PC-9 (cell line): ENCODE measurements at regions not wholly inside any gene's neighbourhood (a gene's known extent, or its start where the extent isn't known, plus 50 kb on each side); places are given as distances from the start of the nearest gene placed in this dataset.

Experiments
- BruUV-seq: library from RNA; stranded (reverse); fragments of 400-500 nt; replicated peaks from 2 replicates; lab custom pipeline; 2021; lab: Mats Ljungman, UMichigan
- CTCF ChIA-PET: fragments of 300-600 bp; sonication (Branson Sonifier 250); formaldehyde crosslinking; loops from one replicate; lab custom pipeline; 2022; ENCODE audit warnings: antibody characterized with exemption; lab: Charles Lee
- POLR2A ChIA-PET: fragments of 300-600 bp; sonication (Branson Sonifier 250); formaldehyde crosslinking; loops from one replicate; lab custom pipeline; 2022; ENCODE audit warnings: antibody characterized with exemption; ENCODE audit not compliant: unreplicated experiment; lab: Charles Lee
- DNase-seq, 2 experiments: peaks; one replicate each; pipeline versions ENCODE4 v3.0.0 to v3.0.0-alpha.2; 2015 to 2022; ENCODE audit warnings: mixed read lengths in 1 of 2
- H2AFZ ChIP-seq: fragments of 200-600 bp; sonication (generic); 2 replicates; pipeline ENCODE4 v1.8.1; 2017; ENCODE audit warnings: antibody characterized with exemption
- H3F3A ChIP-seq: fragments of 200-600 bp; sonication (generic); 2 replicates; pipeline ENCODE4 v1.8.1; 2017; ENCODE audit warnings: antibody characterized with exemption, mild to moderate bottlenecking, low read depth; ENCODE audit not compliant: insufficient read depth
- H3K27ac ChIP-seq: fragments of 200-600 bp; sonication (generic); 2 replicates; pipeline ENCODE4 v1.6.1; 2016; ENCODE audit warnings: mixed run types
- H3K27me3 ChIP-seq: fragments of 200-600 bp; sonication (generic); 2 replicates; pipeline ENCODE4 v1.6.1; 2016; ENCODE audit warnings: low read depth, mixed run types; ENCODE audit not compliant: insufficient read depth
- H3K36me3 ChIP-seq: fragments of 200-600 bp; sonication (generic); 2 replicates; pipeline ENCODE4 v1.6.1; 2016; ENCODE audit warnings: low read depth, mixed run types
- H3K4me1 ChIP-seq: fragments of 200-600 bp; sonication (generic); replicated peaks from 2 replicates; pipeline ENCODE4 v1.6.1; 2016; ENCODE audit warnings: mixed run types; ENCODE audit not compliant: insufficient read depth
- H3K4me2 ChIP-seq: fragments of 200-600 bp; sonication (generic); 2 replicates; pipeline ENCODE4 v1.6.1; 2017; ENCODE audit warnings: mixed run types
- H3K4me3 ChIP-seq: fragments of 200-600 bp; sonication (generic); 2 replicates; pipeline ENCODE4 v1.6.1; 2016; ENCODE audit warnings: mixed run types
- H3K79me2 ChIP-seq: fragments of 200-600 bp; sonication (generic); 2 replicates; pipeline ENCODE4 v1.6.1; 2017; ENCODE audit warnings: low read depth, mixed run types
- H3K9me2 ChIP-seq: fragments of 200-600 bp; sonication (generic); 2 replicates; pipeline ENCODE4 v1.8.1; 2017; ENCODE audit warnings: mild to moderate bottlenecking; ENCODE audit not compliant: insufficient read depth
- H3K9me3 ChIP-seq: fragments of 200-600 bp; sonication (generic); 2 replicates; pipeline ENCODE4 v1.8.1; 2016; ENCODE audit warnings: low read depth; ENCODE audit not compliant: insufficient read depth
- H4K20me1 ChIP-seq: fragments of 200-600 bp; sonication (generic); 2 replicates; pipeline ENCODE4 v1.8.1; 2017; ENCODE audit not compliant: insufficient read depth
- CTCF ChIP-seq: fragments of 200-600 bp; sonication (generic); conservative IDR thresholded peaks from 2 replicates; pipeline ENCODE4 v1.6.1; 2017; ENCODE audit warnings: mixed run types, antibody characterized with exemption, mild to moderate bottlenecking, moderate library complexity
- EZH2 ChIP-seq: fragments of 200-600 bp; sonication (generic); IDR thresholded peaks from 2 replicates; pipeline ENCODE4 v1.8.0; 2017; ENCODE audit warnings: antibody characterized with exemption, low read depth
- intact Hi-C: fragments of 100-400 bp; cut with micrococcal nuclease; formaldehyde crosslinking; loops from one replicate; pipeline ENCODE4 v1.10.0; 2022; ENCODE audit not compliant: unreplicated experiment

DNA sequence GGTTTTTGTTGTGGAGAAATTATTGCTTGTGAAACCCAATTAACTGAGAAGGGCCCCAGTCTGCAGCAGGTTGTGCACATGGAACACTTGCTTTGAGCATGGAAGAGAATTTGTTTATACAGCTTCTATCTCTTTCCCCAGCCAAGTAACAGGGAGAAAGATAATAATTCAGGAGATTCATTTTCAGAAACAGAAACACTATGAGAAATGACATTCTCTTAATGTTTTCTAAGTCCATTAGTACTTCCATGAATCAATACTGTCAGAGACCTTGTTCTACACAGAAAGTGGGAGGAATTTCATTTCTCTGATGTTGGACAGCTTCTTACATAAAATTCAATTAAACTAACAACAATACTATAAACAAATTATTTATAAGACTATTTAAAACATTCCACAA is 446.3 kb downstream of the KLF12 start:
- Histone ChIP-seq H3K27me3 (no peaks in the 10 kb centered on the region), H3K4me2 (no peak overlapping the region), H3F3A (no peaks in the 10 kb centered on the region), H3K36me3 (no peaks in the 10 kb centered on the region), H3K4me3 (no peak overlapping the region), H2AFZ (no peak overlapping the region), H3K4me1 (peaks cover 10% of the 10 kb centered on the region; the same call in 1 of the 2 replicates), H3K27ac (no peak overlapping the region), H3K79me2 (no peaks in the 10 kb centered on the region), H4K20me1 (no peaks in the 10 kb centered on the region), H3K9me2 (no peaks in the 10 kb centered on the region), H3K9me3 (no peaks in the 10 kb centered on the region)
- no peak for TF ChIP-seq CTCF
- no peak for TF ChIP-seq EZH2
- intact Hi-C loops, result no loop called here
- BruUV-seq, result no TSS peak
- DNase-seq, result no peak
- ChIA-PET POLR2A (no interaction called here), CTCF (no interaction called here)

DNA sequence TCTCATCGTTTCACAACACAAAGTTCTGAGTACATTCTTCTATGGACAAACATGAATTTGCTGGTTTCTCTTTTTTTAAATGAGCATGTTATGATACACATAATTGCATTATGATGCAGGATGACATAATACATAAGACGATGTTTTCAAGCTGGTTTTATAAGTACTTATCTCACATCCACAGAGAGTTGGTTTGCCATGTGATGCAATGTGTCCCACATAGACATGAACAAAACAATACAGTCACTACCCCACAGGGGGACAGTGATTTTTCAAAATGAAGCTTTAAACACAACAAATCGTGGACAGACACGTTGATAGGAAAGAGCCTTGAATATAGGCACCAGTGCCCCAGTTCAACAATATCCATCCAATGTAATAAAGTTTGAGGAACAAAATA is 447.1 kb downstream of the KLF12 start:
- CTCF ChIA-PET, result interaction anchor here (0.6 kb wide), 1 partner anchor 721 kb away, joined by 3 read pairs; no protein-coding TSS in a partner anchor
- POLR2A ChIA-PET, result no interaction called here

GRCh38 chr13:73684750-73685149 is 449.5 kb downstream of the KLF12 start:
- H3K27ac ChIP-seq, result no peak overlapping the region
- H3K4me1 ChIP-seq, result peaks cover 10% of the 10 kb centered on the region; the same call in 1 of the 2 replicates
- no peak overlapping the region; the same call in 1 of the 2 replicates for H3K4me2 ChIP-seq
- H2AFZ ChIP-seq, result no peak overlapping the region
- no peaks in the 10 kb centered on the region for H3K27me3 ChIP-seq
- H3F3A ChIP-seq, result no peaks in the 10 kb centered on the region
- no peaks in the 10 kb centered on the region for H3K9me3 ChIP-seq
- H3K9me2 ChIP-seq, result no peaks in the 10 kb centered on the region
- no peak overlapping the region for H3K4me3 ChIP-seq
- no peaks in the 10 kb centered on the region for H3K36me3 ChIP-seq
- no peak for DNase-seq
- CTCF ChIA-PET, result no interaction called here
- POLR2A ChIA-PET, result no interaction called here
- intact Hi-C loops, result no loop called here
- BruUV-seq, result no TSS peak
- no peaks in the 10 kb centered on the region for H3K79me2 ChIP-seq
- no peak for TF ChIP-seq CTCF
- TF ChIP-seq EZH2, result no peak
- no peaks in the 10 kb centered on the region for H4K20me1 ChIP-seq

More for the DNA sequence above, 447.1 kb downstream of the KLF12 start:
- intact Hi-C loops, result no loop called here
- Histone ChIP-seq H3K27ac (no peak overlapping the region), H3K27me3 (no peaks in the 10 kb centered on the region), H3K9me2 (no peaks in the 10 kb centered on the region), H3K79me2 (no peaks in the 10 kb centered on the region), H3F3A (no peaks in the 10 kb centered on the region), H3K4me3 (no peak overlapping the region), H3K4me2 (no peak overlapping the region), H3K4me1 (peaks cover 10% of the 10 kb centered on the region; the same call in 1 of the 2 replicates), H4K20me1 (no peaks in the 10 kb centered on the region), H3K36me3 (no peaks in the 10 kb centered on the region), H2AFZ (no peak overlapping the region), H3K9me3 (no peaks in the 10 kb centered on the region)
- no TSS peak for BruUV-seq
- no peak for DNase-seq
- TF ChIP-seq EZH2 (no peak), CTCF (no peak)
